ENCODE measurements at regions not wholly inside any gene's neighbourhood (a gene's known extent, or its start where the extent isn't known, plus 50 kb on each side); places are given as distances from the start of the nearest gene placed in this dataset.
A peak's percentile ranks its signal among the peaks of the same experiment; 100 is the strongest.

DNA sequence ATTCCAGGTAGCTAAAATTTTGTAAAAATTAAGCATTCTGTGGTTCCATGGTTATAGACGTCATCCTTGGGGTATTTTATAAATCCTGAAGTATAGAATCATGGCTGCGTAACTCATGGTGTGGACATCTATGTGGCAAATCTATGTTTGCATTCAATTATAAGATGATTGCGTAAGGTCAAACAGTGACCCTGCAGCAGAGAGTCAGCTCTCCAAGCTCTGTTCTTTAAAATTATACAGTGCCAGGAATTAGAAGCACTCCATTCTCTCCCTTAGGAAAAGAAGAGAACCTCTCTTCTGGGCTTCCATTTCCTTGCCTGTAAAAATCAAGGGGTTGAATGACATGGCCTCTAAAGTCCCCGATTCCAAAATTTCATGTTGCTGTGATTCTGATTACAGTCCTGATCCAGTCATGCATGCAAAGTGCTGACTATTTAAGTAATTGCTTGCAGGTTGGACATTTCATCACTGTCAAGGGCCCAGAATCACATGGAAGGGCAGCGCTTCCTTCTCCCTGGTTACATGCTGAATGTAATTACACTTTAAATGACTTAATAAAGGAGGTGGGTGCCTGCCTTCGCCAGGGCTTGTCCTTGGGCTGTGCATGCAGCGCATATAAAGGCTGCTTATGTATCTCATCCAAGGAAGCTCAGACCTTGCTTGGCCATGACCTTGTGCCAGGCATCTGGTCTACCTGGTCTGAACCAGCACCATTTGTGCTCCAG, 550.7 kb downstream of the TYW1 start:
- H3K27ac ChIP-seq = no peak overlapping the region
- TF ChIP-seq, protein P1, sequence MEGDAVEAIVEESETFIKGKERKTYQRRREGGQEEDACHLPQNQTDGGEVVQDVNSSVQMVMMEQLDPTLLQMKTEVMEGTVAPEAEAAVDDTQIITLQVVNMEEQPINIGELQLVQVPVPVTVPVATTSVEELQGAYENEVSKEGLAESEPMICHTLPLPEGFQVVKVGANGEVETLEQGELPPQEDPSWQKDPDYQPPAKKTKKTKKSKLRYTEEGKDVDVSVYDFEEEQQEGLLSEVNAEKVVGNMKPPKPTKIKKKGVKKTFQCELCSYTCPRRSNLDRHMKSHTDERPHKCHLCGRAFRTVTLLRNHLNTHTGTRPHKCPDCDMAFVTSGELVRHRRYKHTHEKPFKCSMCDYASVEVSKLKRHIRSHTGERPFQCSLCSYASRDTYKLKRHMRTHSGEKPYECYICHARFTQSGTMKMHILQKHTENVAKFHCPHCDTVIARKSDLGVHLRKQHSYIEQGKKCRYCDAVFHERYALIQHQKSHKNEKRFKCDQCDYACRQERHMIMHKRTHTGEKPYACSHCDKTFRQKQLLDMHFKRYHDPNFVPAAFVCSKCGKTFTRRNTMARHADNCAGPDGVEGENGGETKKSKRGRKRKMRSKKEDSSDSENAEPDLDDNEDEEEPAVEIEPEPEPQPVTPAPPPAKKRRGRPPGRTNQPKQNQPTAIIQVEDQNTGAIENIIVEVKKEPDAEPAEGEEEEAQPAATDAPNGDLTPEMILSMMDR (IDR thresholded peaks at IDR 0.05; ENCODE audit: low read depth, low read length) = no peak
- DNase-seq = no peak
- H3K36me3 ChIP-seq = no peaks in the 10 kb centered on the region
- no peaks in the 10 kb centered on the region for H3K27me3 ChIP-seq (ENCODE audit: insufficient read depth, low read depth, severe bottlenecking)
- no peak overlapping the region for H3K4me3 ChIP-seq (ENCODE audit: low read depth, low read length)
- H3K9me3 ChIP-seq (ENCODE audit: severe bottlenecking) = no peaks in the 10 kb centered on the region

DNA sequence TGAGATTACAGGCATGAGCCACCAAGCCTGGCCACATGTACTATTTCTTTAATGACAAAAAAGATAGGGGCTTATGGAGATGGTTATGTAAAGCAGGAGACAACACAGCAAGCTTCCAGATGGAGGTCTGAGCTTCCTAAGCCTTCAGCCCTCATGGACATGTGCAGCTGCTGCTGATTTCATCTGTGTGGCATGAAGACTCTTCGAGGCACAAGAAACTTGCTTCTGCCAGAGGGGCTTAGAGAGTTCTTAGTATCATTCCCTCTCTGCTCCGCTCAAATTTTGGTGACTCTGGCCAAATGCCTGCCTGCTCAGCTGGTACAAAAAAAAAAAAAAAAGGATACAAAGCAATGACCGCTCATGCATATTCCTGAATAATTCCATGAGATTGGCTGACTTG, 552.5 kb downstream of the TYW1 start:
- TF ChIP-seq, protein P1 (IDR thresholded peaks at IDR 0.05; ENCODE audit: low read depth, low read length) = no peak
- DNase-seq = peak; percentile 19
- Histone ChIP-seq H3K27me3 (ENCODE audit: insufficient read depth, low read depth, severe bottlenecking) (no peaks in the 10 kb centered on the region), H3K9me3 (ENCODE audit: severe bottlenecking) (no peaks in the 10 kb centered on the region), H3K36me3 (no peaks in the 10 kb centered on the region), H3K4me3 (ENCODE audit: low read depth, low read length) (no peak overlapping the region), H3K27ac (no peak overlapping the region)

GRCh38 chr7:67550801-67551436, 554.3 kb downstream of the TYW1 start:
- Histone ChIP-seq H3K36me3 (no peaks in the 10 kb centered on the region), H3K9me3 (ENCODE audit: severe bottlenecking) (no peaks in the 10 kb centered on the region), H3K27me3 (ENCODE audit: insufficient read depth, low read depth, severe bottlenecking) (no peaks in the 10 kb centered on the region), H3K27ac (no peak overlapping the region), H3K4me3 (ENCODE audit: low read depth, low read length) (no peak overlapping the region)
- TF ChIP-seq, protein P1 (IDR thresholded peaks at IDR 0.05; ENCODE audit: low read depth, low read length) = no peak
- no peak for DNase-seq

- H3K27me3 ChIP-seq (ENCODE audit: insufficient read depth, low read depth, severe bottlenecking) = no peaks in the 10 kb centered on the region
- no peak for DNase-seq
- H3K9me3 ChIP-seq (ENCODE audit: severe bottlenecking) = no peaks in the 10 kb centered on the region
- no peaks in the 10 kb centered on the region for H3K36me3 ChIP-seq
- TF ChIP-seq, protein P1 (IDR thresholded peaks at IDR 0.05; ENCODE audit: low read depth, low read length) = no peak
- H3K4me3 ChIP-seq (ENCODE audit: low read depth, low read length) = no peak overlapping the region
- no peak overlapping the region for H3K27ac ChIP-seq
Measured at GRCh38 chr7:67552738-67553137, 556.1 kb downstream of the TYW1 start.

GRCh38 chr7:67553378-67553777, 556.7 kb downstream of the TYW1 start:
- Histone ChIP-seq H3K9me3 (ENCODE audit: severe bottlenecking) (no peaks in the 10 kb centered on the region), H3K36me3 (no peaks in the 10 kb centered on the region), H3K27me3 (ENCODE audit: insufficient read depth, low read depth, severe bottlenecking) (no peaks in the 10 kb centered on the region), H3K27ac (no peak overlapping the region), H3K4me3 (ENCODE audit: low read depth, low read length) (no peak overlapping the region)
- no peak for DNase-seq
- TF ChIP-seq, protein P1 (IDR thresholded peaks at IDR 0.05; ENCODE audit: low read depth, low read length) = no peak
